HG03558 (cell line): ENCODE measurements at regions not wholly inside any gene's neighbourhood (a gene's known extent, or its start where the extent isn't known, plus 50 kb on each side); places are given as distances from the start of the nearest gene placed in this dataset.

Source experiments
- ATAC-seq: cut with Tn5 transposase; IDR thresholded peaks from one replicate; pipeline ENCODE4 v1.9.1; 2021; ENCODE audit warnings: moderate number of reproducible peaks; ENCODE audit not compliant: unreplicated experiment; ENCODE audit errors: extremely low read depth

GRCh38 chr5:54722846-54723433 is 205.4 kb downstream of the SNX18 start:
- ATAC-seq, result no peak

GRCh38 chr5:54721951-54722654 is 204.5 kb downstream of the SNX18 start:
- no peak for ATAC-seq

GRCh38 chr5:54721116-54721515 is 203.6 kb downstream of the SNX18 start:
- ATAC-seq, result no peak

GRCh38 chr5:54720341-54720740 is 202.8 kb downstream of the SNX18 start:
- ATAC-seq, result no peak

- no peak for ATAC-seq
Observed at GRCh38 chr5:54719384-54720283, 202.1 kb downstream of the SNX18 start.

GRCh38 chr5:54718656-54719055 is 201.1 kb downstream of the SNX18 start:
- no peak for ATAC-seq

GRCh38 chr5:54717870-54718269 is 200.3 kb downstream of the SNX18 start:
- no peak for ATAC-seq

- no peak for ATAC-seq
Observed at GRCh38 chr5:54717459-54717858, 199.9 kb downstream of the SNX18 start.

- no peak for ATAC-seq
Observed at GRCh38 chr5:54713923-54714581, 196.5 kb downstream of the SNX18 start.

GRCh38 chr5:54709096-54709495 is 191.5 kb downstream of the SNX18 start:
- ATAC-seq, result no peak

- no peak for ATAC-seq
Observed at GRCh38 chr5:54707841-54708240, 190.3 kb downstream of the SNX18 start.

GRCh38 chr5:54705994-54706653 is 188.6 kb downstream of the SNX18 start:
- ATAC-seq, result no peak

- ATAC-seq, result no peak
Observed at GRCh38 chr5:54704825-54705224, 187.3 kb downstream of the SNX18 start.

- no peak for ATAC-seq
Observed at GRCh38 chr5:54704333-54704732, 186.8 kb downstream of the SNX18 start.

GRCh38 chr5:54703565-54704255 is 186.2 kb downstream of the SNX18 start:
- no peak for ATAC-seq

GRCh38 chr5:54703133-54703532 is 185.6 kb downstream of the SNX18 start:
- ATAC-seq, result no peak

- ATAC-seq, result no peak
Observed at GRCh38 chr5:54702470-54702869, 184.9 kb downstream of the SNX18 start.

- ATAC-seq, result no peak
Observed at GRCh38 chr5:54700986-54701578, 183.5 kb downstream of the SNX18 start.

GRCh38 chr5:54696931-54697330 is 179.4 kb downstream of the SNX18 start:
- no peak for ATAC-seq
